NCI-H2227 (cell line): ENCODE measurements at regions not wholly inside any gene's neighbourhood (a gene's known extent, or its start where the extent isn't known, plus 50 kb on each side); places are given as distances from the start of the nearest gene placed in this dataset.

Experiments used
- DNase-seq: peaks from one replicate; lab custom pipeline; 2025; ENCODE audit not compliant: unreplicated experiment; lab: John Stamatoyannopoulos, UW

DNA sequence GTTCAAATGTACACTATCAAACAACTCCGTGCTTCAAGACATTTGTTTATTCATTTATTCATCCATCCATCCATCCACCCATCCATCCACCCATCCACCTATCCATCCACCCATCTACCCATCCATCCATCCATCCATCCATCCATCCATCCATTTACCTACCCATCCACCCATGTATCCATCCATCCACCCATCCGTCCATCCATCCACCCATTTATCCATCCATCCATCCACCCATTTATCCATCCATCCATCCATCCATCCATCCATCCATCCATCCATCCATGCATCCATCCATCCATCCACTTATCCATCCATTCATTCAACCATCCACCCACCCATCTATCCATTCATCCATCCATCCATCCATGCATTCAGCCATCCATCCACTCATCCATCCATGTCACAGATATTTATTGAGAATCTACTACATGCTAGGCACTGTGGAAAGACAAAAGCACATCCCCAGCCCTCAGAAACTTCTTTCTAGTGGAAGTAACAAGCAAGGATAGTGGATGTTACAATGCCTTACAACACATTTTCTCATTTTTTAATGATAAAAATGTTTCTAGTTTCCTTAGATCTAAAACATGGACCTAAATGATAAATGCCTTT is 237.6 kb downstream of the ZNF536 start:
- no peak for DNase-seq

DNA sequence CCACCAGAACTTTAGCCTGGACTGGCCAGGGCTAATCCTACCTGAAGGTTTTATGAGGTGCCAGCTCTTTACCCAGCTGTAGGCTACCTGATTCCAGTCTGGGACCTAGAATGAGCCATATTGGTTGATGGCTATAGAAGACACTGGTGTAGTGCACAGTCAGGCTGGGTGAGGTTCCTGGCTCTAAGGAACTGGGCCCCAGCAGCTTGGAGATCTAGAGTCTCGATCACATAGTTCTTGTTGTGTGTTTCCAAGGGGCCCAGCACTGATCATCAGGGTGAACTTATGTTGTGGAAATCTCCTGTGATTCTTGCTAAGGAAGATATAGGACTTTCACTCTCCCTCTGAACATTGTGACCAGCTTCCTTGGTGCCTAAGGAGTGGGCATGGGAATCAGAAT is 236.3 kb downstream of the ZNF536 start:
- no peak for DNase-seq
